Loucy (cell line): ENCODE measurements at regions not wholly inside any gene's neighbourhood (a gene's known extent, or its start where the extent isn't known, plus 50 kb on each side); places are given as distances from the start of the nearest gene placed in this dataset.

Experiments
- EZH2phosphoT487 ChIP-seq: fragments of 200-600 bp; IDR thresholded peaks from 2 replicates; pipeline ENCODE4 v1.6.1; 2018; ENCODE audit warnings: antibody characterized with exemption, mild to moderate bottlenecking, moderate library complexity, borderline replicate concordance
- TF ChIP-seq, protein P1 (sequence below): fragments of 200-600 bp; sonication (generic); conservative IDR thresholded peaks from 2 replicates; pipeline ENCODE4 v1.5.1; 2014; ENCODE audit warnings: mild to moderate bottlenecking, antibody characterized with exemption, low read length

DNA sequence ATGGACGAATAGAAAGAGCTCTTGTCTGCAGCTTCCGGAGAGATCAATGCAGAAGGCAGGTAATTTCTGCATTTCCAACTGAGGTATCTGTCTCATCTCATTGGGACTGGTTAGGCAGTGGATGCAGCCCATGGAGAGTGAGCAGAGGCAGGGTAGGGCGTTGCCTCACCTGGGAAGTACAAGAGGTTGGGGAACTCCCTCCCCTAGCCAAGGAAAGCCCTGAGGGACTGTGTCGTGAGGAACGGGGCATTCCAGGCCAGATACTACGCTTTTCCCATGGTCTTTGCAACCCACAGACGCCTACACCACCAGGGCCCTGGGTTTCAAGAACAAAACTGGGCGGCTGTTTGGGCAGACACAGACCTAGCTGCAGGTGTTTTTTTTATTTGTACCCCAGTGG lies 186.3 kb downstream of the ETV1 start:
- TF ChIP-seq, protein P1, sequence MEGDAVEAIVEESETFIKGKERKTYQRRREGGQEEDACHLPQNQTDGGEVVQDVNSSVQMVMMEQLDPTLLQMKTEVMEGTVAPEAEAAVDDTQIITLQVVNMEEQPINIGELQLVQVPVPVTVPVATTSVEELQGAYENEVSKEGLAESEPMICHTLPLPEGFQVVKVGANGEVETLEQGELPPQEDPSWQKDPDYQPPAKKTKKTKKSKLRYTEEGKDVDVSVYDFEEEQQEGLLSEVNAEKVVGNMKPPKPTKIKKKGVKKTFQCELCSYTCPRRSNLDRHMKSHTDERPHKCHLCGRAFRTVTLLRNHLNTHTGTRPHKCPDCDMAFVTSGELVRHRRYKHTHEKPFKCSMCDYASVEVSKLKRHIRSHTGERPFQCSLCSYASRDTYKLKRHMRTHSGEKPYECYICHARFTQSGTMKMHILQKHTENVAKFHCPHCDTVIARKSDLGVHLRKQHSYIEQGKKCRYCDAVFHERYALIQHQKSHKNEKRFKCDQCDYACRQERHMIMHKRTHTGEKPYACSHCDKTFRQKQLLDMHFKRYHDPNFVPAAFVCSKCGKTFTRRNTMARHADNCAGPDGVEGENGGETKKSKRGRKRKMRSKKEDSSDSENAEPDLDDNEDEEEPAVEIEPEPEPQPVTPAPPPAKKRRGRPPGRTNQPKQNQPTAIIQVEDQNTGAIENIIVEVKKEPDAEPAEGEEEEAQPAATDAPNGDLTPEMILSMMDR, result no peak
- TF ChIP-seq EZH2phosphoT487, result no peak
